ENCODE measurements at regions not wholly inside any gene's neighbourhood (a gene's known extent, or its start where the extent isn't known, plus 50 kb on each side); places are given as distances from the start of the nearest gene placed in this dataset.

DNA sequence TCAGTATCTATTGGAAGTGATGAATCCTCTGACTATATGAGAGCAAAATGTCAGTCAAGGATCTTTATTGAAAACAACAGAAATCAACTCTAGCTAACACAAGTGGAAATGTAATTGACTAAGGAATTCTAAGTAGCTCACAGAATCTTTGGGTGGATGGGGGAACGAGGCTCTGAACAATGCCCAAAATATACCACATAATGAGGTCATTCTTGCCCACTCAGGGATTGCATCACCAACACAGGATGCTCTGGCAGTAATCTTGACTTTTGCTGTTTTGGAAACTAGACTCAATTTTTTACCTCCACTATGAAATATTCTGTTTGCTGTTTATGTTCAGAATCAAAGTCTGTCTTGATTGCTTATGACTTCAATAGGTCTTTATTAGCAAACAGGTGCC is 127.4 kb upstream of the UNC5C start:
- no CpG with 5 or more reads among the region's 1 CpG for WGBS (ENCODE audit: insufficient coverage)
- no peaks in the 10 kb centered on the region for H3K27me3 Mint-ChIP-seq
- Histone ChIP-seq H3K36me3 (ENCODE audit: control insufficient read depth in 2 of 2, extremely low read depth in 1 of 2, insufficient read depth in 1 of 2, low read length in 1 of 2) (no peaks in the 10 kb centered on the region), H3K4me1 (ENCODE audit: control insufficient read depth in 1 of 2, extremely low read depth in 1 of 2, insufficient read depth in 2 of 2, low read length in 2 of 2) (no peaks in the 10 kb centered on the region), H3K27ac (ENCODE audit: low read length) (no peak overlapping the region), H3K4me3 (ENCODE audit: control insufficient read depth in 1 of 2, extremely low read depth in 1 of 2, low read length in 1 of 2) (no peak overlapping the region), H3K9me3 (no peaks in the 10 kb centered on the region), H3K27me3 (replicated peaks in 1 of 2; ENCODE audit: control insufficient read depth in 2 of 2, extremely low read depth in 1 of 2, insufficient read depth in 2 of 2, low read length in 1 of 2) (no peaks in the 10 kb centered on the region)
- H3K9me3 Mint-ChIP-seq, result peaks cover 3 to 8% (median 6%) of the 10 kb centered on the region in 3 donors
- H3K4me1 Mint-ChIP-seq, result no peaks in the 10 kb centered on the region
- CTCF ChIA-PET, result no interaction called here
- no peaks in the 10 kb centered on the region for H3K36me3 Mint-ChIP-seq
- DNase-seq (no peak), ATAC-seq (replicated peaks in 1 of 4) (no peak)
- POLR2A ChIA-PET, result no interaction called here
- H3K27ac Mint-ChIP-seq, result no peak overlapping the region
- no peak overlapping the region for H3K4me3 Mint-ChIP-seq

DNA sequence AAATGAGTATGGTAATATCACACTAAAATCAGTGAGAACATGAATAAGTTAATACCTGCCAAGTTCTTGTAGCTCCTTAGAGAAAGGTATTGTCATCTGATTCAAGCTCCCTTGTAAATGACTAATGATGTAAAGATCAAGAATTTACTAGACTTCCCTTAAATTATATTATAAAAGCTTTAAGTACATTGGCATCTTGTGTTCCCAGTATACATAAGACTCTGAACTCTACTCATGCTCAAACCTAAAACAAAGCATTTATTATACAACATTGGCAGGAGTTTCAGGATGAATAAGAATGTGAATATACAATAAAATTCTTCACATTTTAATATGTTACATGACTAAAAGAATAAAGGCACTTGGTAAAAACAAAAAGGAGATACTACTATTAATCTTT is 126.8 kb upstream of the UNC5C start:
- Mint-ChIP-seq H3K36me3 (no peaks in the 10 kb centered on the region), H3K9me3 (peaks cover 3 to 8% (median 6%) of the 10 kb centered on the region in 3 donors), H3K4me3 (no peak overlapping the region), H3K27ac (no peak overlapping the region), H3K4me1 (no peaks in the 10 kb centered on the region), H3K27me3 (no peaks in the 10 kb centered on the region)
- no peak for ATAC-seq (replicated peaks in 1 of 4)
- Histone ChIP-seq H3K4me3 (ENCODE audit: control insufficient read depth in 1 of 2, extremely low read depth in 1 of 2, low read length in 1 of 2) (no peak overlapping the region), H3K27ac (ENCODE audit: low read length) (no peak overlapping the region), H3K36me3 (ENCODE audit: control insufficient read depth in 2 of 2, extremely low read depth in 1 of 2, insufficient read depth in 1 of 2, low read length in 1 of 2) (no peaks in the 10 kb centered on the region), H3K27me3 (replicated peaks in 1 of 2; ENCODE audit: control insufficient read depth in 2 of 2, extremely low read depth in 1 of 2, insufficient read depth in 2 of 2, low read length in 1 of 2) (no peaks in the 10 kb centered on the region), H3K9me3 (no peaks in the 10 kb centered on the region), H3K4me1 (ENCODE audit: control insufficient read depth in 1 of 2, extremely low read depth in 1 of 2, insufficient read depth in 2 of 2, low read length in 2 of 2) (no peaks in the 10 kb centered on the region)
- no peak for DNase-seq
- ChIA-PET CTCF (no interaction called here), POLR2A (no interaction called here)

- Histone ChIP-seq H3K4me3 (ENCODE audit: control insufficient read depth in 1 of 2, extremely low read depth in 1 of 2, low read length in 1 of 2) (no peak overlapping the region), H3K36me3 (ENCODE audit: control insufficient read depth in 2 of 2, extremely low read depth in 1 of 2, insufficient read depth in 1 of 2, low read length in 1 of 2) (no peaks in the 10 kb centered on the region), H3K4me1 (ENCODE audit: control insufficient read depth in 1 of 2, extremely low read depth in 1 of 2, insufficient read depth in 2 of 2, low read length in 2 of 2) (no peaks in the 10 kb centered on the region), H3K27ac (ENCODE audit: low read length) (no peak overlapping the region), H3K27me3 (replicated peaks in 1 of 2; ENCODE audit: control insufficient read depth in 2 of 2, extremely low read depth in 1 of 2, insufficient read depth in 2 of 2, low read length in 1 of 2) (no peaks in the 10 kb centered on the region), H3K9me3 (no peaks in the 10 kb centered on the region)
- H3K27me3 Mint-ChIP-seq, result no peaks in the 10 kb centered on the region
- CTCF ChIA-PET, result no interaction called here
- H3K27ac Mint-ChIP-seq, result no peak overlapping the region
- H3K4me3 Mint-ChIP-seq, result no peak overlapping the region
- WGBS (ENCODE audit: insufficient coverage), result 80% methylated on average over 1 of the region's 2 CpGs
- DNase-seq (no peak), ATAC-seq (replicated peaks in 1 of 4) (no peak)
- no peaks in the 10 kb centered on the region for H3K36me3 Mint-ChIP-seq
- no peaks in the 10 kb centered on the region for H3K4me1 Mint-ChIP-seq
- POLR2A ChIA-PET, result no interaction called here
- peaks cover 6 to 12% (median 9%) of the 10 kb centered on the region in 3 donors for H3K9me3 Mint-ChIP-seq
Measured at GRCh38 chr4:95674521-95674981, 125.8 kb upstream of the UNC5C start.

DNA sequence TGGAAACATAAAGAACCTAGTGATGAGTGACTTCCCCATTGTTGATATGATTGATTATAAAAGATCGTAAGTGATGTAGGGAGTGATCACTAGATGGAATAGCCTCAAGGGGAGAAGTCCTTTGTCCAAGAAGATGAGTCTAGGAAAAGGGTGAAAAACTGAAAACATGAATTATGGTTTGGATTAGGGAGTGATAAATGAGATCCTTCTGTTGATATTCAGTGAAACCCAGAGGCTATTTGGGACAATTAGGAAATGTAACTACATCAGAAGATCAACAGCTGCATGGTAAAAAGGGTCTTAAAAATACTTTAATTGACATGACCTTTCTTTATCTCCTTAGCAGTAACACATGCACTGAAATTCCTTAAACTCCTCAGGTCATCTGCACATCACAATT is 124.0 kb upstream of the UNC5C start:
- H3K4me1 Mint-ChIP-seq, result no peaks in the 10 kb centered on the region
- H3K9me3 Mint-ChIP-seq, result peaks cover 6 to 9% (median 8%) of the 10 kb centered on the region in 3 donors
- ATAC-seq (replicated peaks in 1 of 4) (no peak), DNase-seq (no peak)
- no peaks in the 10 kb centered on the region for H3K36me3 ChIP-seq (ENCODE audit: control insufficient read depth in 2 of 2, extremely low read depth in 1 of 2, insufficient read depth in 1 of 2, low read length in 1 of 2)
- no peak overlapping the region for H3K4me3 ChIP-seq (ENCODE audit: control insufficient read depth in 1 of 2, extremely low read depth in 1 of 2, low read length in 1 of 2)
- H3K36me3 Mint-ChIP-seq, result no peaks in the 10 kb centered on the region
- CTCF ChIA-PET, result interaction anchor here in 1 of 2 donors (0.7 kb wide), 1 partner anchor 85 kb away, joined by 5 read pairs; no protein-coding TSS in a partner anchor
- no peak overlapping the region for H3K4me3 Mint-ChIP-seq
- no peaks in the 10 kb centered on the region for H3K4me1 ChIP-seq (ENCODE audit: control insufficient read depth in 1 of 2, extremely low read depth in 1 of 2, insufficient read depth in 2 of 2, low read length in 2 of 2)
- no peaks in the 10 kb centered on the region for H3K27me3 ChIP-seq (replicated peaks in 1 of 2; ENCODE audit: control insufficient read depth in 2 of 2, extremely low read depth in 1 of 2, insufficient read depth in 2 of 2, low read length in 1 of 2)
- no peak overlapping the region for H3K27ac Mint-ChIP-seq
- H3K27ac ChIP-seq (ENCODE audit: low read length), result no peak overlapping the region
- POLR2A ChIA-PET, result no interaction called here
- no peaks in the 10 kb centered on the region for H3K9me3 ChIP-seq
- H3K27me3 Mint-ChIP-seq, result no peaks in the 10 kb centered on the region
- 100% methylated on average over 1 of the region's 1 CpG for WGBS (ENCODE audit: insufficient coverage)

DNA sequence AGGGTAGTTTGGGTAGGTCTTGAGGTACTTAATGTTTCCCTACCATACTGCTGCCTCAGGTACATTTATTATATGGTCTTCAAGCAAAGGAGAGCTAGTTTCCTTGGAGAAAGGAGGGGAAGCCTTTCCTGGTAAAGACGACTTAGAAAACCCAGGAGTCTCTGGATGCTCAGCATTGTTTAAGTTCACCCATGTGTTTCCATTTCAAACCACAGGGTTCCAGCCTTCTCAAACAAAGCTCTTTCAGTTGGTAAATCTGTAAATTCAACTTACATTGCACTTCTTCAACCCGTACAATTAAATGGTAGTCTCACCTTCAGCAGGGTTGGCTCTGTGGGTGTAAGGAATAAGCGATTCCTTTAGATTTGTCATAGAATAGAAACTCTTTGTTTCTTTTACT is 111.9 kb upstream of the UNC5C start:
- ChIA-PET CTCF (no interaction called here), POLR2A (no interaction called here)
- Histone ChIP-seq H3K27ac (ENCODE audit: low read length) (no peak overlapping the region), H3K36me3 (ENCODE audit: control insufficient read depth in 2 of 2, extremely low read depth in 1 of 2, insufficient read depth in 1 of 2, low read length in 1 of 2) (no peaks in the 10 kb centered on the region), H3K27me3 (replicated peaks in 1 of 2; ENCODE audit: control insufficient read depth in 2 of 2, extremely low read depth in 1 of 2, insufficient read depth in 2 of 2, low read length in 1 of 2) (no peaks in the 10 kb centered on the region), H3K4me1 (ENCODE audit: control insufficient read depth in 1 of 2, extremely low read depth in 1 of 2, insufficient read depth in 2 of 2, low read length in 2 of 2) (no peaks in the 10 kb centered on the region), H3K9me3 (no peaks in the 10 kb centered on the region), H3K4me3 (ENCODE audit: control insufficient read depth in 1 of 2, extremely low read depth in 1 of 2, low read length in 1 of 2) (no peak overlapping the region)
- no CpG with 5 or more reads among the region's 3 CpGs for WGBS (ENCODE audit: insufficient coverage)
- no peak overlapping the region for H3K27ac Mint-ChIP-seq
- peaks cover 3 to 24% (median 15%) of the 10 kb centered on the region in 3 donors for H3K9me3 Mint-ChIP-seq
- no peaks in the 10 kb centered on the region for H3K4me1 Mint-ChIP-seq
- no peaks in the 10 kb centered on the region for H3K36me3 Mint-ChIP-seq
- DNase-seq (no peak), ATAC-seq (replicated peaks in 1 of 4) (no peak)
- H3K27me3 Mint-ChIP-seq, result no peaks in the 10 kb centered on the region
- H3K4me3 Mint-ChIP-seq, result no peak overlapping the region

DNA sequence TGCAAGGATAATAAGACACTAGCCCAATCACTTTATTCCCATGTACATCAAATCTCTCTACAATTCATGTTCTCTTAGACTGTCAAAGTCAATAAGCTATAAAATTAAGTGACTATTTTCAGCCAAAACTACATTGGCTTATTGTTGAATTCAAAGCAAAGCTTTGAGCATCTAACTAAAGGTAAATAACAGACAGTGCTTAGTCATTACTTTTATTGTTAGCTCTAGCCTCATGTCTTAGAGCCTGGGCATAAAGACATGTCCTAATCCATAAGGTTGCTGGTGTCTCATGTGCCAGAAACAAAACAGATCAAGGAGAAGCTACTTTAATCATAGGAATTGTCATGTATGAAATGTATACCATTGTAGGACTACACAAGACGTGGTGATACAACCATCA is 103.1 kb upstream of the UNC5C start:
- no peaks in the 10 kb centered on the region for H3K27me3 Mint-ChIP-seq
- H3K27ac Mint-ChIP-seq, result no peak overlapping the region
- POLR2A ChIA-PET, result no interaction called here
- H3K27ac ChIP-seq (ENCODE audit: low read length), result no peak overlapping the region
- H3K9me3 Mint-ChIP-seq, result peaks cover 3 to 24% (median 16%) of the 10 kb centered on the region in 3 donors
- CTCF ChIA-PET, result no interaction called here
- no peak overlapping the region for H3K4me3 Mint-ChIP-seq
- H3K4me1 Mint-ChIP-seq, result no peaks in the 10 kb centered on the region
- DNase-seq, result no peak
- no peak overlapping the region for H3K4me3 ChIP-seq (ENCODE audit: control insufficient read depth in 1 of 2, extremely low read depth in 1 of 2, low read length in 1 of 2)
- no peaks in the 10 kb centered on the region for H3K4me1 ChIP-seq (ENCODE audit: control insufficient read depth in 1 of 2, extremely low read depth in 1 of 2, insufficient read depth in 2 of 2, low read length in 2 of 2)
- no peaks in the 10 kb centered on the region for H3K9me3 ChIP-seq
- H3K36me3 ChIP-seq (ENCODE audit: control insufficient read depth in 2 of 2, extremely low read depth in 1 of 2, insufficient read depth in 1 of 2, low read length in 1 of 2), result no peaks in the 10 kb centered on the region
- WGBS (ENCODE audit: insufficient coverage), result no CpG with 5 or more reads among the region's 1 CpG
- H3K36me3 Mint-ChIP-seq, result no peaks in the 10 kb centered on the region
- ATAC-seq (replicated peaks in 1 of 4), result no peak
- H3K27me3 ChIP-seq (replicated peaks in 1 of 2; ENCODE audit: control insufficient read depth in 2 of 2, extremely low read depth in 1 of 2, insufficient read depth in 2 of 2, low read length in 1 of 2), result no peaks in the 10 kb centered on the region

DNA sequence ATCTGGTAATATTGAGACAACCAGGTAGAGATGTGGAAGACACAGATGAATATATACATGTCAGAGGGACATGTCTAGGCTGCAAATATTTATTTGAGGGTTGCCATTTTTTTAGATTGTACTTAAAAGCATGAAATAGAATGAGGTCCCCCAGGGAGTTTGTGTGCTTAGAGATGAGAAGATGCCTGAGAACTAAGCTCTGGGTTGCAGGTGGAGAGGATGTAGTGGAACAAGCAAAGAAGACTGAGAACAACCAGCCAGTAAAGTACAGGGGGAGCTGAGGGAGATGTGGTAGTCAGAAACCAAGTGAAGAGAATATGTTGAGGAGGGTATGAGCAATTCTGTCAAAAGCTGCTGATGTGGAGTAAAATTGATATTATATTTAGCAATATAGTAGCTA is 95.6 kb upstream of the UNC5C start:
- H3K9me3 ChIP-seq, result no peaks in the 10 kb centered on the region
- no peaks in the 10 kb centered on the region for H3K36me3 ChIP-seq (ENCODE audit: control insufficient read depth in 2 of 2, extremely low read depth in 1 of 2, insufficient read depth in 1 of 2, low read length in 1 of 2)
- Mint-ChIP-seq H3K36me3 (no peaks in the 10 kb centered on the region), H3K27ac (no peak overlapping the region), H3K4me3 (no peak overlapping the region), H3K27me3 (no peaks in the 10 kb centered on the region), H3K4me1 (no peaks in the 10 kb centered on the region), H3K9me3 (no peaks in the 10 kb centered on the region)
- ChIA-PET CTCF (no interaction called here), POLR2A (no interaction called here)
- no peak for ATAC-seq (replicated peaks in 1 of 4)
- no peak overlapping the region for H3K4me3 ChIP-seq (ENCODE audit: control insufficient read depth in 1 of 2, extremely low read depth in 1 of 2, low read length in 1 of 2)
- no peaks in the 10 kb centered on the region for H3K27me3 ChIP-seq (replicated peaks in 1 of 2; ENCODE audit: control insufficient read depth in 2 of 2, extremely low read depth in 1 of 2, insufficient read depth in 2 of 2, low read length in 1 of 2)
- DNase-seq, result no peak
- no peaks in the 10 kb centered on the region for H3K4me1 ChIP-seq (ENCODE audit: control insufficient read depth in 1 of 2, extremely low read depth in 1 of 2, insufficient read depth in 2 of 2, low read length in 2 of 2)
- no peak overlapping the region for H3K27ac ChIP-seq (ENCODE audit: low read length)
